ENCODE measurements at regions not wholly inside any gene's neighbourhood (a gene's known extent, or its start where the extent isn't known, plus 50 kb on each side); places are given as distances from the start of the nearest gene placed in this dataset.
A peak's percentile ranks its signal among the peaks of the same experiment; 100 is the strongest.

- in situ Hi-C loops (cut with HindIII; ENCODE audit: low pct_ligation_motif_present, low sequenced_read_pairs), result no loop called here
These were observed 253.3 kb downstream of the DUSP10 start for GRCh38 chr1:221488550-221488949.

GRCh38 chr1:221494670-221495069 is 247.2 kb downstream of the DUSP10 start:
- peak; percentile 11 for DNase-seq
- in situ Hi-C loops (cut with HindIII; ENCODE audit: low pct_ligation_motif_present, low sequenced_read_pairs), result no loop called here
- TF ChIP-seq CTCF (IDR thresholded peaks at IDR 0.05; ENCODE audit: low read depth, low read length, missing control alignments), result no peak
- no peak overlapping the region for H3K27ac ChIP-seq
- no peak overlapping the region for H3K4me3 ChIP-seq (ENCODE audit: low read depth, low read length)
- no peaks in the 10 kb centered on the region for H3K36me3 ChIP-seq (replicated peaks)
- no peaks in the 10 kb centered on the region for H3K27me3 ChIP-seq (replicated peaks)

More at GRCh38 chr1:221488550-221488949, 253.3 kb downstream of the DUSP10 start:
- H3K27me3 ChIP-seq (replicated peaks), result no peaks in the 10 kb centered on the region
- no peak overlapping the region for H3K4me3 ChIP-seq (ENCODE audit: low read depth, low read length)
- no peak for TF ChIP-seq CTCF (IDR thresholded peaks at IDR 0.05; ENCODE audit: low read depth, low read length, missing control alignments)
- peak overlapping the region; percentile 2 for H3K27ac ChIP-seq
- H3K36me3 ChIP-seq (replicated peaks), result no peaks in the 10 kb centered on the region
- no peak for DNase-seq

- DNase-seq, result no peak
- in situ Hi-C loops (cut with HindIII; ENCODE audit: low pct_ligation_motif_present, low sequenced_read_pairs), result no loop called here
- Histone ChIP-seq H3K27me3 (replicated peaks) (no peaks in the 10 kb centered on the region), H3K36me3 (replicated peaks) (no peaks in the 10 kb centered on the region), H3K4me3 (ENCODE audit: low read depth, low read length) (no peak overlapping the region), H3K27ac (no peak overlapping the region)
- TF ChIP-seq CTCF (IDR thresholded peaks at IDR 0.05; ENCODE audit: low read depth, low read length, missing control alignments), result no peak
These were observed 244.8 kb downstream of the DUSP10 start for GRCh38 chr1:221497046-221497445.

- Histone ChIP-seq H3K27me3 (replicated peaks) (no peaks in the 10 kb centered on the region), H3K36me3 (replicated peaks) (no peaks in the 10 kb centered on the region), H3K27ac (no peak overlapping the region), H3K4me3 (ENCODE audit: low read depth, low read length) (no peak overlapping the region)
- in situ Hi-C loops (cut with HindIII; ENCODE audit: low pct_ligation_motif_present, low sequenced_read_pairs), result no loop called here
- no peak for TF ChIP-seq CTCF (IDR thresholded peaks at IDR 0.05; ENCODE audit: low read depth, low read length, missing control alignments)
- DNase-seq, result no peak
These were observed 238.6 kb downstream of the DUSP10 start for GRCh38 chr1:221503268-221503667.

- no peak overlapping the region for H3K4me3 ChIP-seq (ENCODE audit: low read depth, low read length)
- in situ Hi-C loops (cut with HindIII; ENCODE audit: low pct_ligation_motif_present, low sequenced_read_pairs), result no loop called here
- no peak overlapping the region for H3K27ac ChIP-seq
- no peaks in the 10 kb centered on the region for H3K36me3 ChIP-seq (replicated peaks)
- TF ChIP-seq CTCF (IDR thresholded peaks at IDR 0.05; ENCODE audit: low read depth, low read length, missing control alignments), result no peak
- DNase-seq, result no peak
- H3K27me3 ChIP-seq (replicated peaks), result no peaks in the 10 kb centered on the region
These were observed 232.1 kb downstream of the DUSP10 start for GRCh38 chr1:221509575-221510355.
